Mesothelial cell of epicardium (in vitro differentiated cells): ENCODE measurements at regions not wholly inside any gene's neighbourhood (a gene's known extent, or its start where the extent isn't known, plus 50 kb on each side); places are given as distances from the start of the nearest gene placed in this dataset.

ENCODE experiments used
- DNase-seq, 2 experiments: peaks; one replicate each; pipeline ENCODE4 v3.0.0; 2021; ENCODE audit warnings: low spot score in 2 of 2; ENCODE audit not compliant: unreplicated experiment in 2 of 2
- H3K27ac Mint-ChIP-seq: 2 replicates; pipeline ENCODE4 v1.8.0; 2021; ENCODE audit warnings: mixed read lengths
- H3K27me3 Mint-ChIP-seq: 2 replicates; pipeline ENCODE4 v1.8.0; 2021; ENCODE audit warnings: low read depth, mixed read lengths
- H3K36me3 Mint-ChIP-seq: 2 replicates; pipeline ENCODE4 v1.8.0; 2021; ENCODE audit warnings: mixed read lengths
- H3K4me1 Mint-ChIP-seq: 2 replicates; pipeline ENCODE4 v1.8.0; 2021; ENCODE audit warnings: mixed read lengths
- H3K4me3 Mint-ChIP-seq: 2 replicates; pipeline ENCODE4 v1.8.0; 2021; ENCODE audit warnings: mild to moderate bottlenecking, moderate library complexity, mixed read lengths
- H3K9me3 Mint-ChIP-seq: 2 replicates; pipeline ENCODE4 v1.8.0; 2021; ENCODE audit warnings: mixed read lengths
- CTCF ChIP-seq: fragments of 200-600 bp; sonication (generic); IDR thresholded peaks from one replicate; pipeline ENCODE4 v1.5.0; 2021; ENCODE audit warnings: antibody characterized with exemption; ENCODE audit not compliant: unreplicated experiment

GRCh38 chr4:66921433-66921832, 623.9 kb downstream of the CENPC start:
- Mint-ChIP-seq H3K27me3 (no peaks in the 10 kb centered on the region), H3K4me1 (peaks cover 6% of the 10 kb centered on the region), H3K4me3 (no peak overlapping the region), H3K9me3 (no peaks in the 10 kb centered on the region), H3K36me3 (no peaks in the 10 kb centered on the region), H3K27ac (no peak overlapping the region)
- no peak for DNase-seq
- no peak for TF ChIP-seq CTCF

DNA sequence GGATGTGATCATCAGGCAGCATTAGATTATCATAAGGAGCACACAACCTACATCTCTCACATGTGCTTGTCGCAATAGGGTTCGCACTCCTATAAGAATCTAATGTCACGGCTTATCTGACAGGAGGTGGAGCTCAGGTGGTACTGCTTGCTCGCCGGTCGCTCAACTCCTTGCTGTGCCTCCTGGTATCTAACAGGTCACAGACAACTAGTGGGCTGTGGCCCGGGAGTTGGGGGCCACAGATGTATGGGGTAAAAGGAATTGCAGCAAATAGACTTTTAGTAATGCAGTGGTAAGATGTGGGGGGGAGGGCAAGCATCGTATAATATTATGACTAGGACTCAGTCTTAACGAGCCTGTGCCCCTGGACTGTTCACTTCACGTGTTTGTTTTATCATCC, 624.8 kb downstream of the CENPC start:
- DNase-seq = no peak
- H3K27me3 Mint-ChIP-seq = no peaks in the 10 kb centered on the region
- no peaks in the 10 kb centered on the region for H3K36me3 Mint-ChIP-seq
- H3K4me1 Mint-ChIP-seq = peaks cover 6% of the 10 kb centered on the region
- H3K9me3 Mint-ChIP-seq = peaks cover 1% of the 10 kb centered on the region
- TF ChIP-seq CTCF = no peak
- no peak overlapping the region for H3K4me3 Mint-ChIP-seq
- H3K27ac Mint-ChIP-seq = no peak overlapping the region

DNA sequence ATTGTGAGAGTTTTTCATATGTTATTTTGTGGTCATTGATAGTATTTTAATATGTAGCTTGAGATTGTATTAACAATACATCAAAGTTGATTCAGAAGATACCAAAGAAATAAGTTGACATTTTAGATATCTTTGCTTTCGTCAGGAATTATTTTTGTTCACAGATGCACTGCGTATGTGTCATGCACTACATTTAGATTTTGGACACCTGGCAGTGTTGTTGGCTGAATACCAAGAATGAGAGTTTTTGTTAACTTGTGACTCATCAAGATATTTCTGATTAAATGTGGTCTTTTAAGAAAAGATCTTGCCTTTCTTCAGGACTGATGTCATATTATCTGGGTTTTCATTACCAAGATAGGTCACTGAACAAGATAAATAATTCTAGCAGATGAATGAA, 633.4 kb downstream of the CENPC start:
- Mint-ChIP-seq H3K27me3 (no peaks in the 10 kb centered on the region), H3K36me3 (no peaks in the 10 kb centered on the region), H3K27ac (no peak overlapping the region), H3K9me3 (peaks cover 6% of the 10 kb centered on the region), H3K4me3 (no peak overlapping the region), H3K4me1 (peaks cover 7% of the 10 kb centered on the region)
- DNase-seq = no peak
- no peak for TF ChIP-seq CTCF

DNA sequence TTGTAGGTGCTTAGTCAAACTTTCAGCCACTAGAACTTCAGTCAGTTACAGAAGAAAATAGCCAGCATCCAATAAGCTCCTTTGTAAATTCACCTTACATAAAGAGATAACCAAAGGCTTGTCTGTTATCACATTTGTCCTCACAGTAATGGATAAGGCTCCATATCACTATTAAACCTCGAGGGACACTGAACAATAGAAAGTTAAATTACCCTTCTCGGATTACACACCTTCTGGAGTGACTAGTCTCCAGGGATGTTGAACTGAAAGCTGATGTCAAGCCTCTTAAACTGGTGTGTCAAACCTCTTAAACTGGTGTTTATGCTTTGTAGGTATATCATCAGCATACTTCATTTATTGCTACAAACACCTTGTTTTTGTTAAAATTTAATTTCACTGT, 639.0 kb downstream of the CENPC start:
- H3K36me3 Mint-ChIP-seq = no peaks in the 10 kb centered on the region
- peaks cover 4% of the 10 kb centered on the region for H3K9me3 Mint-ChIP-seq
- no peak overlapping the region for H3K27ac Mint-ChIP-seq
- H3K4me3 Mint-ChIP-seq = no peak overlapping the region
- TF ChIP-seq CTCF = no peak
- H3K4me1 Mint-ChIP-seq = peaks cover 2% of the 10 kb centered on the region
- DNase-seq = no peak
- no peaks in the 10 kb centered on the region for H3K27me3 Mint-ChIP-seq

GRCh38 chr4:66899422-66900065, 645.8 kb downstream of the CENPC start:
- Mint-ChIP-seq H3K4me3 (no peak overlapping the region), H3K9me3 (peaks cover 9% of the 10 kb centered on the region), H3K27me3 (no peaks in the 10 kb centered on the region), H3K36me3 (no peaks in the 10 kb centered on the region), H3K27ac (no peak overlapping the region), H3K4me1 (no peaks in the 10 kb centered on the region)
- no peak for TF ChIP-seq CTCF
- DNase-seq = no peak

DNA sequence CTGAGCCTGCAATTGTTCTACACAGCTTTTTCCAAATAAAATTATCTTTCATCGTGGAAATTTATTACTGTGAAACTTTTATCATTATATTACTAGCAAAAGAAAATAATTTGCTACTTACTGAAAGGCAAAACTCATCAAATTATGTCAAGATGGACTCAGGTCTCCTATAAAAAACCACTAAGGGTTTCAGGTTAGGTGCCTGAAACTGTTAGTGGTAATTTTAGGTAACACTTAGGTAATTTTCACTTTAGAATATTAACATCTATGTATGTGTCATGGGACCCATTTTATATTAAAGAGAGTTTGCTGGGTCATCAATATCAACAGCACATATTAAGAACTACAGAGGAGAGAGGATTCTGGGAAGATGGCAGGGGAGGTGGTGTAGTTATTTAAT, 651.5 kb downstream of the CENPC start:
- no peak overlapping the region for H3K27ac Mint-ChIP-seq
- no peaks in the 10 kb centered on the region for H3K36me3 Mint-ChIP-seq

More for the DNA sequence above, 651.5 kb downstream of the CENPC start:
- Mint-ChIP-seq H3K9me3 (peaks cover 15% of the 10 kb centered on the region), H3K27me3 (no peaks in the 10 kb centered on the region), H3K4me3 (no peak overlapping the region), H3K4me1 (peaks cover 4% of the 10 kb centered on the region)
- TF ChIP-seq CTCF = no peak
- DNase-seq = no peak
